Glomerular visceral epithelial cell (primary cell): ENCODE measurements at regions not wholly inside any gene's neighbourhood (a gene's known extent, or its start where the extent isn't known, plus 50 kb on each side); places are given as distances from the start of the nearest gene placed in this dataset.

ENCODE experiments used
- DNase-seq: peaks from one replicate; pipeline ENCODE4 v3.0.0-alpha.2; 2016; ENCODE audit errors: extremely low spot score

DNA sequence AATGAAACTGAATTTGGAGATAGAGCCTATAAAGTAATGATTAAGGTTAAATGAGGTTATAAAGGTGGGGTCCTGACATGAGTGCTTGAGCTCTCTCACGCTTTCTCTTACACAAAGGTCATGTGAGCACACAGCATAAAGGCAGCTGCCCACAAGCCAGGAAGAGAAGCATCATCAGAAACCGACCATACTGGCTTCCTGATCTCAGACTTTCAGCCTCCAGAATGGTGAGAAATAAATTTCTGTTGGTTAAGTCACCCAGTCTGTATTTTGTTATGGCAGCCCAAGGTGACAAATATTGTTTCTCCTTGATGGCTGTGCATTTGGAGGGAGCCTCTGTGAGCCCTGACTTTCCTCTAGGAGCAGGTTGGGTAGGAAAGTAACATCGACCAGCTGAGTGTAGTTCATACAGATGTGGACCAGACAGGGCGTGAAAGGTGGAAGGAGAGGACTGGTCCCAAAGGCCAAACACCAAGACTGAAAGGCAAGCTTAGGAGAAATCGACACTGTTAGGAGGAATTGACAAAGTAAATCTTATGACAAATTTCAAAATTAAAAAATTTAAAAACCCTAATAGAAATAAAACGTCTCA, 97.6 kb upstream of the SLC38A2 start:
- no peak for DNase-seq

DNA sequence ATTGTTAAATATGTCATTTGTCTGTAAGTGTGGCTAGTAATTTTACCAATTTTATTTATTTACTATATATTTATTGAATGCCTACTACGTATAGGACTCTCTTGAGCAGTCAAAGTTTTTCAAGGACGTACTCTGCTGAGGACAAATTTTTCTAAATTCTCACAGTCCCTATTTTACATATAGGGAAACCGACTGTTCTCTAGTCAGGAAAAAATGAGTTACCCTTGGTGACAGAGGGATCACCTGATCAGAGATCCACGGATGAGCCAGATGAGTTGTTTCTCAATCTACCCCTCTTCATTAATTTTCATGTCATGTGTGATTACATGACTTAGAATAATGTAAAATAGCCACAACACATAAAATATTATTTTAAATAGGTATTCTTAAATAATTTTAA, 96.2 kb upstream of the SLC38A2 start:
- DNase-seq = no peak

DNA sequence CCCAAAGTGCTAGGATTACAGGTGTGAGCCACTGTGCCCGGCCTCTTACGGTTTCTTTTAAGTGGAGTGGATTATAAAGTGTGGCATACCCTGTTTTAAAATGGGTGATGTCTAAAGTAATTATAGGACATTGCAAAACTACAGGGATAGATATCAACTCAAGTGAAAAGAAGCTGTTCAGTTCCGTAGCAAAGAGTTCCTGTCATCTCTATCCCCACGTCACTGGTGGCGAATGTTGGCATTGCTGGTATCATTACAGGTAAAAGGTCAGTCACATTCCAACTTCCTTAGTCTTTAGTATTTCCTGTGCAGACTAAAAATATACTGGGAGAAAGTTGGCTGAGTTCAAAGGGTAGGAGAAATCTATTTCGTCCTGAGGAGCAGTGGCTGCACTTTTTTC, 95.6 kb upstream of the SLC38A2 start:
- DNase-seq = no peak

DNA sequence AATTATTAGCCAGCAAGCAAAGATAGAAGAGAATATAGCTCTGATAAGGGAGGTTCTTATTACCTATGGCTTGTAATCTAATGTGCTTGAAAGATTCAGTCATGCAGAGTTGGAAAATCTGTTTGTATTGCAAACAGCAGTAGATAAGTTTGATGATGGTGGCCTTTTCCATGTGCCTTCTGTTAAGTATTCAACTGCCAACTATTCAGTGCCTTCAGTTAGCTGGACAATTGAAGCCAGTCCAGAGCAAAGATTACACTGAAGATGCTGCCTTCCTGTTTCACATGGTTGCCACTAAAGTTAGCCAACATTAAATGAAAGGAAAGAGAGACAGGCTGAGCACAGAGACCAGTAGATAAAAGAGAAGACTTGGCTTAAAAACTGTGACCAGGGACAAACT, 92.7 kb upstream of the SLC38A2 start:
- no peak for DNase-seq

DNA sequence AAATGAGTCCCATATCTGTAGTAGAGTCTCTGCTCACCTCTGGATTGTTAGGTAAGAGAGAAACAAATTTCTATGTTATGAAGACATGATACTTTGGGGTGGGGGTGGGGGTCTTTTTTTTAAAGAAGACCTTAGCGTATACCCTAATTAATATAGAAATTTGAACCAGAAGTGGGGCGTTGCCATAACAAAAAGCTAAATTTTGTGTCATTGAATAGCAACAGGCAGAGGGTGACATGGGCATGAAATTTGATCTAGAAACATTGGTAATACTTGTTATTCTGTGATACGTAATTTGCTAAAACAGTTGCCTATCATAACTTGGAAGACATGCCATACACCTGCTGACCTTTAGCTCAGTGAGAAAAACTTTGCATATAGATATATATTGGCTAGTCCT, 92.3 kb upstream of the SLC38A2 start:
- no peak for DNase-seq

DNA sequence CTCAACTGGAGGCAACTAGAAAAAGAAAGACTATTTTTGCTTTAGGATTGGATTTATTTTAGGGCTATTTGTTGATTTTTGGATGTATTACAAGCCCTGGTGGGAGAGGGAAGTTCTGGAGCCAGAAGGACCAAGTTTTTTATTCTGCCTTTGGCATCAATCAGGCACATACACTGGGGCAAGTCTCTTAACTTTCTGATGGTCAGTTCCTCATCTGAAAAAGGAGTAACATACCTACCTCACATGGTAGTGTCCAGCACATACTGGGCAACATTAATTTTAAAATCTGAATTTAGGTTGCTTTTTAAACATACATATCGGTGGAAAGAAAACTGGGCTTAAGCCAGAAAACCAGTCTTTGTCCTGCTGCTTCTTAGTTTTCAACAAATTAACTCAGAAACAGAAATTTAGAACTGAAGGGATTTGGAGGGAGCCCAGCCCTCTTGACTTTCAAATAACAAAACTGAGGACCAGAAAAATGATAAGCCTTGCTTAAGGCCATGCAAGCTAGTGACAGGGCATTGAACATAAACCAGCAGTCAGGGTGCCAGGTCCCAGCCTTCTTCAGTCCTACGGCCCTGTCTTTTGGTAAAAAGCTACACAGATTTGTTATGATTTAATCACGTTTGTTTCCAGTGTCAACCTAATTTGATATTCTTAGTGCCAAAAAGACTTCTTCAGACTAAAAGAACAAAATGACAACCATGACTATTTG, 90.2 kb upstream of the SLC38A2 start:
- no peak for DNase-seq

DNA sequence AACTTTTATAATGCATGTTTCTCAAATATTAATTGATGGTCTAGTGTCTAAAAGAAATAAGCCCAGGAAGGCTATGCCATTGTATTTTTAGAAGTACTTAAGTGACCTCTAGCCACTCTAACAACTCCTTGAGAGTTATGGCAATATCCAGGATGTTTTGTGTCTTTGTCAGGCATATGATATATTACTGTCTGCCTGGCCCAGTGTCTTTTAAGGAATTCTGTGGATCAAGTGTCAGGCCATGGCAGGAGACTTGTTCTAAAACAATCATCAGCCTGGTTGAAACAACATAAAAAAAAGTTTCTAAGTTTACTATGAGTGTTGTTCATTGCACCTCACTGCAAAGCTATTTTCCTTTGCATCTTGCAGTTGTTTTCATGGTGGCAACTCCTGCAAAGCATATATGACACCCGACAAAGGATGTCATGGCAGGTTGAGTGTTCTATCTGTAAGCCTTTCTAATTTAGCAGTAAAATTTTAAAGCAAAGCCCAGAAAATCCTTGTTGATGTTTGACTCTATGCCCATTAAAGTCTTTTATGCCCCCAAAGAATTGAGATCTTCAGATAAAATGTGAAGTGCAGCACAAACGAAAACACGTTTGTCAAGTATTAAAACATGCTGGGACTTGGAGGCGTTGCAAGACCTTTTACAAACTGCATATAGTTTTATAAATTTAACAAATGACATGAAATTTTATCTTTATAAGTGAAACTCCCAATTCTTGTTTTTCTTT, 89.5 kb upstream of the SLC38A2 start:
- no peak for DNase-seq

DNA sequence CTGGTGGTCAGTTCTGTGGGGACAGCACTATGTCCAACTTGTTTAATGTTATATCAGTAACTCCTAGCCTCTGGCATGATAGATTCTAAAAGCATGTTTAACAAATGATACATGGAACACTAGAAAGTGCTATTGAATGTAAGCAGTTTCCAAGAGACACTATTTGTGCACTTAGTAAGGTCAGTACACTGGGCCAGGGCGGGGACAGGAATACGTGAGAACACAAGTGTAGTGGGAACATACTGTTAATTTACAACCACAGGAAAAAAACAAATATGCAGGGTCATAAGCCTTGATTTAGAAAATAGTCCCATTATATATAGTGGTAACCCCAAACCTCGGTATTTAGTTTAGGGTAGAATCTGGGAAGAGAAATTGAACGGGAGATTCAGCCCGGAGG, 88.9 kb upstream of the SLC38A2 start:
- DNase-seq = no peak

DNA sequence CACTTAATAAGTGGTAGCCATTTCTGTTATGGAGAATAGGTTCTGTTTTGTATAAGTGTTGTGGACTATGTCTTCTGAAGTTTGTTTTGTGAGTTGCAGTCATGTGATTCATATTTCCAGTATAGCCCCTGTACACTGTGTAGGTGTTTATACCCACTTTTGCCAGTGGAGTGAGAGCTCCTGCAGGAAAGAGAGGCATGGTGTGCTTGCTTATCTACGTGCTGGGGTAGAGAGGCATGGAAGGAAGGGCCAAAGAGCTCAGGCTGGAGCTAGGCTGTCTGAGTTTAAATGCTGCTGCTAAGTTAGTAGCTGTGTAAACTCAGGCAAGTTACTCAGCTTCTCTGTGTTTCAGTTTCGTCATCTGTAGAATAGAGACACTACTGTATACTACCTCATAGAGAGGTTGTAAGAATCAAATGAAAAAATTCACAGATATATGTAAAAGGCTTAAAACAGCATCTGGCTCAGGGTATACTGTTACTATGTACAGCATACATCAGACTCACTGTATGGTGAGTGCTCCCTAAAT, 88.2 kb upstream of the SLC38A2 start:
- no peak for DNase-seq

DNA sequence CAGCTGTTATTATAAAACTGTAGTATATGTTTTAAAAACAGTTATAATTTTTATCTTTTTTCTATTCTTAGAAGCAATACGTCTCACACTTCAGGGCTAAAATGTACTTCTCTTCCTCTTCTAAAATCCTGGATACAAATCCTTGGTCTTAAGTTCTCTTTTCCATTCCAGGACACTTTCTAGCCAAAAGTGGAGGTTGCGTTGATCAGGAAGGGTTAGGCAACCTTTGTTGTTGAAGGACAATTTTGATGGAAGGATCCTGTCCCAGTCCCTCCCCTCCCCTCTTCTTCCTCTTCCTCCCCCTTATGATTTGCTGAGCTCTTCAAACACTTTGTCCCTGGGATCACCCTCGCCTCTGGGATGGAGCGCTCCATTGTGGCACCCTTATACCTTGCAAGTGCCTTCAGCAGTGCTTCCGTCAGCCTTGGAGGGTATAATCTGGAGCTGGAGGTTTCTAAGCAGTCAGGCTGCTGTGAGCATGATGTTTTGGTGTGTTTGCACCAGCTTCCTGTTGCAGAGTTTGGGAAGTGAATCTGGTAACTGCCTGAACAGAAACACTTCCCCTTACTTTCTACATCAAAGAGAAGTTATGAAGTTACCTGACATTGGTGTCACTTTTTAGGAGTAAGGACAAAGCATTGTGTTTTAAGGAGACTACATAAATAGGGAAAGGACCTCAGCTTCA, 87.4 kb upstream of the SLC38A2 start:
- DNase-seq = no peak

DNA sequence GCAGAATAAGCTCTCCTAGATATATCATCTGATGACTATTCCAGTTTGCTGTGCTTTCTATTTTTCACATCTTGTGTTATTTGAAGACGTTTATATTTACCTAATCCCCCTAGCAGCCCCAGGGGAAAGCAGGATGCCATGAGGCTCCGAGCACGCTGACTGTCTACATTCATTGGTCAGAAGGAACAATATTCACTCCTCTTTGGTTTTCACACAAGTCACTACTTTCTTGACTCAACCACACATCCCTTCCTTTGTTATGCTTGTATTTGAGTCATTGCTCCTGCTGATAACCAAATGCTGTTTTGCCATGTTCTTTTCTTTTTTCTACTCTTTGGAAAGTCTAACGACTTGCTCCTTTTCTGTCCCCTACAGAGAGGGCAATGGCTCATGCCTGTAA, 86.5 kb upstream of the SLC38A2 start:
- no peak for DNase-seq

DNA sequence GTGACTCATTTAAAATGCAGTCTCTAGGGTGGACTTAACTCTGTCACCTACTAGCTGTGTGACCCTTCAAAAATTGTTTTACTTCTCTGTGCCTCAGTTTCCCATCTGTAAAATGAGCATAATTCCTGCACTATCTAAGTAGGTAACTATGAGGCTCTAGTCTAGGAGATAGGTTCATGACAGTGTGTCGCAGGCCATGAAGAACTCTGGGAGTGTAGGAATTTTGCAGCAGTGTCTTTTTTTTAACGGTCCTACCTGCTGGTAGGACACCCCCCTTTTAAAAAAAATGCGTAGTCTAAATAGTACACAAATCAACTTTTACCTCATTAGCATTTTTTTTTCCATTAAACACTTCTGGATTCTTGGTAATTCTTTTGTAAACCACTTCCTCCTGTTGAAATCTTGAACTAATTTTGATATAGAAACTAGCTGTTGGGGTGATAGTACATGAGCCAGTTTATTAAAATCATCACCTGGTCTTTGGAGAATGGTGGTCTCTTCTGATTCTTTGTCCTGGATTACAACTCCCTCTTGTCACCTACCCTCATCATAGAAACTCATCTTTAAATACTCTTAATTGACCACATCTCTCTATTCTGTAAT, 86.0 kb upstream of the SLC38A2 start:
- DNase-seq = no peak

DNA sequence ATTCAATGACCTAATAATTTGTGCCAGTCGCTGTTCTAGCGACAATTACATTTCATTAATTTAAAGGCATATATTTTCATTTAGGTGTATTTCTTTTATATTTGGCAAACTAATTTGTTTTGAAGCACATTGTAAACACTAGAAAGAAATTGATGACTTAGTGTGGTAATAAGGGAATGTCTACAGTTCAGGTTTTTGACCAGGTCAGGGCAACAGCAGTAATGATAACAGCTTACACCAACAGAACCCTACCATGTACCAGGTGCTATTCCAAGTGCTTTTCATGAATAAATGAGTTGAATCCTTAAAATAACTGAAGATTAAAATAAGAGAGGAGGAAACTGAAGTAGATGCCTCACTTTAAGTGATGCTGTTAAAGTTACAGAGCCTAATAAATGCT, 85.4 kb upstream of the SLC38A2 start:
- DNase-seq = no peak

DNA sequence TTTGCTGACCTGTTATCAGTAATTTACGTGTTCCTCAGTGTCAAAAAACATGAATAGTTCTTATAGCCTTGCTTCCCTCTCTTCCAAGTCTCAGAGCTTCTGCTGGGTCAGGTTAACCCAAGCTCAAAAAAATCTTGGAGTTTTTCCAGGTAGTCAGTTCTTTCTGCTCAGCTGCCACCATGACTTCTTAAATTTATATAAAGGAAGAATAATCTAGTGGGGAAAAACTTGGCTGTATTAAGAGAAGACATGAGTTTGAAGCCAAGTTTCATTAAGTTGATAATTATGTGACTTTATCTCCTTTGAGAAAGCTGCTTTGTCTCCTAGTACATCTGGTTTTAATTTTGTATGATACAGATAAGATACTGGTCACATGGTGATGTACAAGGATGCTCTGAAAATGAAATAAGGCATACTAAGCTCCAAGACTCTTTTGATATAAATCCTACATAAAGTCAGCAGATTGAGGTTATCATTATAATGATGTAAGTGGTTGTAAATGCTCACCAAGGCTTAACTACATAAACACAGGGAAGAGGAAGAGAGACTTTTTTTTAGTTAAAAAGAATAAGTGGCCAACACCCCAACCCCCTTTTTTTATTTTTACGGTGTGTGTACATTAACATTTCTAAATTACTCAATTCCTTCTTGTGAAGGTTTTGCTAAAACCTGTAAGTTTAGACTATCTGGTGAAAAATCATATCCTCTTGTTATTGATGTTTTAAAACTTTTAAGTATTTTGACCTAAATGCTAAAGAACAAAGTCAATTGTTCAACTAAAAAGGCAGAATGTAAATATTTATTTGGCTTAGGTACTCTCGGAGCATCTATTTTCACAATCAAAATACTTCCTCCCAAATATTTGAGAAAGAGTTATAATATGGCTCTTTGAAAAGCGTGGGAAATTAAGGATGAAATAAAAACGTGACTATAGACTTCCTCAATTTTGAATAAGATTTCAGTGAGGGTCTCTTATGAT, 84.1 kb upstream of the SLC38A2 start:
- no peak for DNase-seq

DNA sequence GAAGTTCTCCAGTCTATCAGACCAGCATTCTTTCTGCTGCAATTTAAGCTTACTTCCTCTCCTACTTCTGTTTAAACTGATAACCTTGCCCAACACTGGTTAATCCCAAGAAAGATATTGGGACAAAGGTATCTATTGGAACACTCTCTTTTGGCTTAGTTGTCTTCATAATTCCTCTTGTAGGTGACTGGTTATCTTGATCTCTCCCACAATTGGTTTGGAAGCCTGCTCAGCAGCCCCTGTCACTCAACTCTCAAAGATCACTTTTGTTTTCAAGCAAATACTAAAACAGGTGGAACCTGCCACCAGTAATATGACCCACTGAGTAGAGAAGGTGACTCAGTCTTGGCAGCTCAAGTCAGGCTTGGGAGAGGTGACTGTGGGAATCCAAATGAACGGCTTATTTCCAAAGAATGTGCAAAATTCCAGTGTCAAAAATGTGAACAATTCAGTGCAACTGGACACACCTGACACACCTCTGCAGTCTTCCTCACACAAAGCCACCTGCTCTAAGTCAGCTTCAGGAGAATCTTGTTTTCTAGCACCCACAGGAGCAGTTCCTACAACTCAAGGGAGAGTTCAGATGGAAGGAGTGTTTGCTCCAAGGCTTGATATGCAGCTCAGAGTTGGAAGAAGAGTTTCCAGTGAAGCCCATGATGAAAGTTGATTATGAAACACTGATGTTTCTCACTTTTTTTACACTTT, 83.2 kb upstream of the SLC38A2 start:
- DNase-seq = peak; percentile 12

DNA sequence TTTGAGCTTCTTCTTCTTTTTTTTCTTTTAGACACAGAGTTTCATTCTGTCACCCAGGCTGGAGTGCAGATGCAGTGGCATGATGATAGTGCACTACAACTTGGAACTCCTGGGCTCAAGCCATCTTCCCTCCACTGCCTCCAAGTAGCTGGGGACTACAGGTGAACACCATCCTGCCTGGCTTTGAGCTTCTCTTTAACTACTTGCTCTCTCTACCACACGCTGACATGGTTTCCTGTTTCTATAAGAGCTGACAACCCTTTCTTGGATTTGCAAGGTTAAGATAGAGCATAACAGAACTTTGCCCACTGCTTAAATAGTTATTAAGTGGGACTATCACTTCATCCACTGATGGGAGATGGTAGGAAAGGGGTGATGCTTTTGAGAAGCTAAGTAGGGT, 82.4 kb upstream of the SLC38A2 start:
- no peak for DNase-seq

DNA sequence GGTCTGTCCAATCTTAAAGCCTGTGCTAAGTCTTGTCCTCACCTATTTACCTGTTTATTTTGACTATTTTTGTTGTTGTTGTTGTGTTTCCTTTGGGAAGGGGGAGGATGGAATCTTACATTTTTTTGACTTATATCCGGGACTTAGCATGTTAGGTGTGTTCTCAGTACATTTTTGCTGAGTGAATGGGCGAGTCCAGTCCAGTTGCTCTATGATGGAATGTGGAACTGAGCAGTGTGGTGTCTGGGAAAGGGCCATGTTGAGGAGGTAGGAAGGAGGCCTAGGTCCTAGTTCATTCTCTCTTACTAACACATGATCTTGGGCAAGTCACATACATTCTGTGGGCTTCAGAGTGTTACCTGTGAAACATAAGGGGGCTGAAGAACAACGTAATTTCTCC, 80.9 kb upstream of the SLC38A2 start:
- no peak for DNase-seq

DNA sequence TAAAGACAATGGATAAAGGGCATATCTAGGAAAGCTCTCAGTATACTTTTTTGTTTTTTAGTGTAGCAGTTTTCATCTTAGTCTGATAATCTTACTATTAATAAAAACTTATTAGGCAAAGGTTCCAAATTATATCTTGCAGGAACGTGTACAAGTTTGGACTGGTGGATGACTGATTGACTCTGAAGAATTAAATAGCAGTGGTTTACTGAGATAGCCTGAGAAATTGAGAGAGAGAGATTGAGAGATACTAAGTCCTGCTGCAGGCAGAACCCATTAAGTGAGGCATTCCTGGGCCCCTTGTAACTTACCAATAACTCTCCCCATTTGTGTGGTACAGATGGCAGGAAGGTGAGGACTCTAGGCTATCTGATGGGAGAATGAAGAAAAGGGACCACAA, 80.2 kb upstream of the SLC38A2 start:
- DNase-seq = no peak

DNA sequence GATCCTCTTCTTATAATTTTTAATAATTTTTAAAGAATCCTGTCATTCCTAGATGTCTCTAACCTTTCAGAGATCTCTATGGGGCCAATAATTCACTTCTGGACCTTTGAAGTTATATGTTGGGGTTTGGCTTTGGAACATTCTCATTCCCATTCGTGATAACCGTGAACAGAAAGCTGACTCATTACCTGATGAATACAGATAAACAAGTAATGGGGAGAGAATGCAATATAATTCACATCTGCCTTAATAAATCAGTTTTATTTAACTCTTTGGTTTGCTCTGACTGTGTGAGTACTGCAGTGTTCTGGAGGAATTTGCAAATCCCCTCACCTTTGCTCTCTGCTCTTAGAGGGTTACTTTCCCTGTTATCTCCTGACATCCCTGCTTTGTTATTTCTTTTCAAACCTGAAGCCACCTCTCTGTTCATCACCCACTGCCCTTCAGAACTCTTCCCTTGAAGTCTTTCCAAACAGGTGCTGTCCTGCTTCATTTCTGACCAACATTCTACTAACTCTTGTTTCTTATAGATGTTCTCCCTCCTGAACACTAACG, 79.6 kb upstream of the SLC38A2 start:
- no peak for DNase-seq
